A172 (cell line): ENCODE measurements at regions not wholly inside any gene's neighbourhood (a gene's known extent, or its start where the extent isn't known, plus 50 kb on each side); places are given as distances from the start of the nearest gene placed in this dataset.
"Not testable (repeated sequence)": the region's sequence is repeated elsewhere in the genome, so short reads cannot be mapped to it uniquely, and the experiment has no call there.

Experiments used
- DNase-seq: peaks from one replicate; pipeline ENCODE4 v3.0.0-alpha.2; 2015; ENCODE audit warnings: low spot score

- no peak for DNase-seq
These were observed 1413.5 kb upstream of the RAG2 start for GRCh38 chr11:38011496-38011895.

- no peak for DNase-seq
These were observed 1411.9 kb upstream of the RAG2 start for GRCh38 chr11:38009932-38010331.

- DNase-seq: no peak
These were observed 1408.4 kb upstream of the RAG2 start for GRCh38 chr11:38006466-38006865.

GRCh38 chr11:38005597-38005996 lies 1407.6 kb upstream of the RAG2 start:
- no peak for DNase-seq

- DNase-seq: no peak
These were observed 1401.1 kb upstream of the RAG2 start for GRCh38 chr11:37999171-37999570.

- DNase-seq: no peak
These were observed 1397.8 kb upstream of the RAG2 start for GRCh38 chr11:37995886-37996285.

GRCh38 chr11:37988031-37988430 lies 1390.0 kb upstream of the RAG2 start:
- no peak for DNase-seq

GRCh38 chr11:37984991-37985390 lies 1387.0 kb upstream of the RAG2 start:
- DNase-seq: no peak

- DNase-seq: no peak
These were observed 1380.6 kb upstream of the RAG2 start for GRCh38 chr11:37978647-37979046.

GRCh38 chr11:37973941-37974340 lies 1375.9 kb upstream of the RAG2 start:
- no peak for DNase-seq

GRCh38 chr11:37972691-37973090 lies 1374.7 kb upstream of the RAG2 start:
- DNase-seq: no peak

GRCh38 chr11:37969336-37969735 lies 1371.3 kb upstream of the RAG2 start:
- not testable (repeated sequence) for DNase-seq

GRCh38 chr11:37968148-37968547 lies 1370.1 kb upstream of the RAG2 start:
- DNase-seq: no peak

- DNase-seq: no peak
These were observed 1369.6 kb upstream of the RAG2 start for GRCh38 chr11:37967635-37968034.

- no peak for DNase-seq
These were observed 1365.4 kb upstream of the RAG2 start for GRCh38 chr11:37963440-37963839.

GRCh38 chr11:37957717-37958116 lies 1359.7 kb upstream of the RAG2 start:
- no peak for DNase-seq

GRCh38 chr11:37951996-37952395 lies 1354.0 kb upstream of the RAG2 start:
- no peak for DNase-seq

GRCh38 chr11:37948258-37948657 lies 1350.2 kb upstream of the RAG2 start:
- no peak for DNase-seq

- no peak for DNase-seq
These were observed 1349.8 kb upstream of the RAG2 start for GRCh38 chr11:37947821-37948220.

- peak; percentile 4 for DNase-seq
These were observed 1348.2 kb upstream of the RAG2 start for GRCh38 chr11:37946155-37946766.

- no peak for DNase-seq
These were observed 1344.0 kb upstream of the RAG2 start for GRCh38 chr11:37942081-37942480.

GRCh38 chr11:37929100-37929653 lies 1331.1 kb upstream of the RAG2 start:
- no peak for DNase-seq

GRCh38 chr11:37926772-37927171 lies 1328.7 kb upstream of the RAG2 start:
- DNase-seq: no peak

GRCh38 chr11:37916331-37916730 lies 1318.3 kb upstream of the RAG2 start:
- DNase-seq: no peak
